NCI-H128 (cell line): ENCODE measurements at regions not wholly inside any gene's neighbourhood (a gene's known extent, or its start where the extent isn't known, plus 50 kb on each side); places are given as distances from the start of the nearest gene placed in this dataset.
"Not testable (repeated sequence)": the region's sequence is repeated elsewhere in the genome, so short reads cannot be mapped to it uniquely, and the experiment has no call there.

ENCODE experiments used
- DNase-seq: peaks from one replicate; lab custom pipeline; 2025; ENCODE audit not compliant: unreplicated experiment; lab: John Stamatoyannopoulos, UW

GRCh38 chr20:11467436-11467835 is 450.3 kb upstream of the BTBD3 start:
- DNase-seq, result no peak

GRCh38 chr20:11468880-11469279 is 448.8 kb upstream of the BTBD3 start:
- no peak for DNase-seq

GRCh38 chr20:11469795-11470435 is 447.8 kb upstream of the BTBD3 start:
- no peak for DNase-seq

- DNase-seq, result no peak
Observed at GRCh38 chr20:11473983-11474382, 443.7 kb upstream of the BTBD3 start.

- DNase-seq, result no peak
Observed at GRCh38 chr20:11483697-11484096, 434.0 kb upstream of the BTBD3 start.

GRCh38 chr20:11484479-11484878 is 433.2 kb upstream of the BTBD3 start:
- DNase-seq, result no peak

- DNase-seq, result no peak
Observed at GRCh38 chr20:11492386-11492785, 425.3 kb upstream of the BTBD3 start.

- DNase-seq, result no peak
Observed at GRCh38 chr20:11492846-11493245, 424.8 kb upstream of the BTBD3 start.

GRCh38 chr20:11496380-11496779 is 421.3 kb upstream of the BTBD3 start:
- no peak for DNase-seq

- DNase-seq, result no peak
Observed at GRCh38 chr20:11497545-11497944, 420.1 kb upstream of the BTBD3 start.

GRCh38 chr20:11499101-11499634 is 418.5 kb upstream of the BTBD3 start:
- DNase-seq, result no peak

- DNase-seq, result no peak
Observed at GRCh38 chr20:11502061-11502460, 415.6 kb upstream of the BTBD3 start.

GRCh38 chr20:11502671-11503070 is 415.0 kb upstream of the BTBD3 start:
- no peak for DNase-seq

GRCh38 chr20:11509776-11510175 is 407.9 kb upstream of the BTBD3 start:
- DNase-seq, result no peak

GRCh38 chr20:11511821-11512220 is 405.9 kb upstream of the BTBD3 start:
- no peak for DNase-seq

GRCh38 chr20:11513241-11513745 is 404.4 kb upstream of the BTBD3 start:
- DNase-seq, result not testable (repeated sequence)

GRCh38 chr20:11516448-11516847 is 401.2 kb upstream of the BTBD3 start:
- DNase-seq, result no peak

- no peak for DNase-seq
Observed at GRCh38 chr20:11520596-11520995, 397.1 kb upstream of the BTBD3 start.

GRCh38 chr20:11521476-11522365 is 396.0 kb upstream of the BTBD3 start:
- DNase-seq, result no peak

- no peak for DNase-seq
Observed at GRCh38 chr20:11522366-11522741, 395.3 kb upstream of the BTBD3 start.

- no peak for DNase-seq
Observed at GRCh38 chr20:11529047-11529446, 388.6 kb upstream of the BTBD3 start.

- no peak for DNase-seq
Observed at GRCh38 chr20:11537032-11537431, 380.7 kb upstream of the BTBD3 start.
